Sigmoid colon (tissue), 6 donors: ENCODE measurements at regions not wholly inside any gene's neighbourhood (a gene's known extent, or its start where the extent isn't known, plus 50 kb on each side); places are given as distances from the start of the nearest gene placed in this dataset.
"Not testable (repeated sequence)": the region's sequence is repeated elsewhere in the genome, so short reads cannot be mapped to it uniquely, and the experiment has no call there.

Experiments
- DNase-seq: peaks from one replicate; pipeline ENCODE4 v3.0.0-alpha.2; 2019
- H3K27ac ChIP-seq, 4 donors: fragments of 200-600 bp; sonication (generic); one replicate each; pipeline ENCODE4 v1.5.1; 2016 to 2019; ENCODE audit warnings: mild to moderate bottlenecking in 1 of 4
- H3K27me3 ChIP-seq, 3 donors: fragments of 200-600 bp; sonication (generic); one replicate each; pipeline ENCODE4 v1.5.1; 2019; ENCODE audit warnings: mild to moderate bottlenecking in 1 of 3
- H3K36me3 ChIP-seq, 4 donors: fragments of 200-600 bp; sonication (generic); one replicate each; pipeline ENCODE4 v1.5.1; 2016 to 2019
- H3K4me1 ChIP-seq, 4 donors: fragments of 200-600 bp; sonication (generic); one replicate each; pipeline ENCODE4 v1.5.1; 2017 to 2019
- H3K4me3 ChIP-seq, 4 donors: fragments of 200-600 bp; sonication (generic); one replicate each; pipeline ENCODE4 v1.5.1; 2017 to 2019; ENCODE audit warnings: mild to moderate bottlenecking in 2 of 4, moderate library complexity in 1 of 4
- H3K9me3 ChIP-seq, 4 donors: fragments of 200-600 bp in 3 of 4; sonication (generic) in 3 of 4; one replicate each; pipeline versions ENCODE4 v1.5.1 to v1.6.1; 2013 to 2019
- CTCF ChIP-seq, 4 experiments: fragments of 450-650 bp in 3 of 4; fragments of 200-600 bp in 1 of 4; IDR thresholded peaks; one replicate each; pipeline ENCODE4 v1.5.1; 2016 to 2019; ENCODE audit warnings: antibody characterized with exemption in 4 of 4, mild to moderate bottlenecking in 3 of 4, moderate library complexity in 2 of 4
- EP300 ChIP-seq, 4 donors: sonication (generic); formaldehyde crosslinking; IDR thresholded peaks; one replicate each; pipeline ENCODE4 v1.6.1; 2017; ENCODE audit warnings: antibody characterized with exemption in 4 of 4
- POLR2A ChIP-seq, 2 donors: fragments of 450-650 bp; IDR thresholded peaks; one replicate each; pipeline ENCODE4 v1.6.1; 2016; ENCODE audit warnings: antibody characterized with exemption in 2 of 2, mild to moderate bottlenecking in 2 of 2, moderate library complexity in 2 of 2
- POLR2AphosphoS5 ChIP-seq, 4 donors: sonication (generic); formaldehyde crosslinking; IDR thresholded peaks; one replicate each; pipeline ENCODE4 v1.6.1; 2017; ENCODE audit warnings: antibody characterized with exemption in 4 of 4
- WGBS, 2 donors: extraction: QIAGEN DNeasy Blood & Tissue Kit; methylation state at CpG; one replicate each; pipeline ENCODE4 v1.1.7; 2013; 5-methylcytosine and 5-hydroxymethylcytosine counted together
- intact Hi-C: fragments of 100-400 bp; cut with DNase I; formaldehyde crosslinking; loops from one replicate; pipeline ENCODE4 v1.15.1; 2023
- donor health status: healthy with polysubstance abuse.
- donor health status: healthy.

- Histone ChIP-seq H3K27me3 (no peaks in the 10 kb centered on the region), H3K27ac (no peak overlapping the region), H3K36me3 (no peaks in the 10 kb centered on the region), H3K4me1 (no peaks in the 10 kb centered on the region), H3K4me3 (no peak overlapping the region), H3K9me3 (no peaks in the 10 kb centered on the region)
- no peak for TF ChIP-seq POLR2AphosphoS5 (IDR thresholded peaks at IDR 0.05)
- TF ChIP-seq CTCF (IDR thresholded peaks at IDR 0.05) = no peak
- TF ChIP-seq EP300 (IDR thresholded peaks at IDR 0.05) = no peak
- TF ChIP-seq POLR2A (IDR thresholded peaks at IDR 0.05) = no peak
- 34 to 64% methylated on average over 4 of the region's 4 CpGs for WGBS, 2 donors
- DNase-seq = no peak
- intact Hi-C loops = no loop called here
These were observed 1679.0 kb upstream of the B3GALT2 start for GRCh38 chr1:194865383-194865782.

- TF ChIP-seq EP300 (IDR thresholded peaks at IDR 0.05) = no peak
- no peak for TF ChIP-seq CTCF (IDR thresholded peaks at IDR 0.05)
- no peak for TF ChIP-seq POLR2AphosphoS5 (IDR thresholded peaks at IDR 0.05)
- TF ChIP-seq POLR2A (IDR thresholded peaks at IDR 0.05) = no peak
These were observed 1675.7 kb upstream of the B3GALT2 start for GRCh38 chr1:194862129-194862528.

DNA sequence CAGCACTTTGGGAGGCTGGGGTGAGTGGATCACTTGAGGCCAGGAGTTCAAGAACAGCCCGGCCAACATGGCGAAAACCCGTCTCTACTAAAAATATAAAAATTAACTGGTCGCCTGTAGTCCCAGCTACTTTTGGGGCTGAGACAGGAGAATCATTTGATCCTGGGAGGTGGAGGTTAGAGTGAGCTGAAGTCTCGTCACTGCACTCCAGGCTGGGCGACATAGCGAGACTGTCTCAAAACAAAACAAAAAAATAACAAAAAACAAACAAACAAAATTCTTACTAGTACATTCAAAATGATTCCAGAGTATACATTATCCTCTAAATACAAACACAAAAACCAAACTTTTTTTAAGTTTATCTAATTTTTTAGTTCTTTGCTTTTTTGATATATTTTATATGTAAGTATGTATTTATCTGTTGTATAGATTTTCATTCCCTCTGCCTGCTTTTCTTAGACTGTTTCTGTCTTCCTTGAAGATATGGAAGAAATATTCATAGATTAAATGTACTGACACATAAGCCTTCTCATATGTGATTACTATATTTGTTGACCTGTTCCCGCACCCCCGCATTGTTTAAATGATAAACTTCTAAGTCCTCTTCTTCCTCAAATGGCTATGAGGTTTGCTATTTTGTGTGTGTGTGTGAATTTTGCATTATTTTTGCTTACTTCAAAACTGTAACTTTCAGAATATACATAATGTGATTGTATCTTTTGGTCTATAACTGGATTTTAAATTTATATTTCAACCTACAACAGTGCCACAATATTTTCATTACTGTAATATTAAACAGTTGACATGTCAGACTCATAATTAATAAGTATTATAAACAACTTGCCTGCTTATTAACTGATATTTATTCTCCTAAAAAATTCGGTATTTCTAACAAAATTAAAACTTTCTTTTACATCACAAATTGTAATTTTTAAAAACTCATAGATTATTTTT, 1674.1 kb upstream of the B3GALT2 start:
- no peak for DNase-seq
- Histone ChIP-seq H3K27me3 (no peaks in the 10 kb centered on the region), H3K4me3 (no peak overlapping the region), H3K4me1 (no peaks in the 10 kb centered on the region), H3K9me3 (no peaks in the 10 kb centered on the region), H3K36me3 (no peaks in the 10 kb centered on the region), H3K27ac (no peak overlapping the region)
- intact Hi-C loops = no loop called here
- TF ChIP-seq CTCF (IDR thresholded peaks at IDR 0.05) (no peak), EP300 (IDR thresholded peaks at IDR 0.05) (no peak), POLR2A (IDR thresholded peaks at IDR 0.05) (no peak), POLR2AphosphoS5 (IDR thresholded peaks at IDR 0.05) (no peak)
- WGBS, 2 donors = 86 to 92% methylated on average over 10 of the region's 10 CpGs

More at GRCh38 chr1:194862129-194862528, 1675.7 kb upstream of the B3GALT2 start:
- Histone ChIP-seq H3K27me3 (no peaks in the 10 kb centered on the region), H3K9me3 (no peaks in the 10 kb centered on the region), H3K4me1 (no peaks in the 10 kb centered on the region), H3K36me3 (no peaks in the 10 kb centered on the region), H3K27ac (no peak overlapping the region), H3K4me3 (no peak overlapping the region)
- DNase-seq = no peak
- intact Hi-C loops = no loop called here

- H3K4me1 ChIP-seq, H3K36me3 ChIP-seq, H3K4me3 ChIP-seq, H3K27ac ChIP-seq, H3K27me3 ChIP-seq, intact Hi-C loops, DNase-seq, H3K9me3 ChIP-seq: not testable (repeated sequence)
- WGBS, 2 donors = 92 to 95% methylated on average over 17 of the region's 17 CpGs
These were observed 1673.2 kb upstream of the B3GALT2 start for GRCh38 chr1:194859481-194860154.

GRCh38 chr1:194858811-194859480, 1672.5 kb upstream of the B3GALT2 start:
- H3K27ac ChIP-seq, H3K36me3 ChIP-seq, DNase-seq, H3K4me3 ChIP-seq, intact Hi-C loops, H3K9me3 ChIP-seq, H3K27me3 ChIP-seq, H3K4me1 ChIP-seq: not testable (repeated sequence)
- WGBS, 2 donors = 96% methylated on average over 39 of the region's 39 CpGs
